ENCODE measurements at regions not wholly inside any gene's neighbourhood (a gene's known extent, or its start where the extent isn't known, plus 50 kb on each side); places are given as distances from the start of the nearest gene placed in this dataset.
"Not testable (repeated sequence)": the region's sequence is repeated elsewhere in the genome, so short reads cannot be mapped to it uniquely, and the experiment has no call there.

DNA sequence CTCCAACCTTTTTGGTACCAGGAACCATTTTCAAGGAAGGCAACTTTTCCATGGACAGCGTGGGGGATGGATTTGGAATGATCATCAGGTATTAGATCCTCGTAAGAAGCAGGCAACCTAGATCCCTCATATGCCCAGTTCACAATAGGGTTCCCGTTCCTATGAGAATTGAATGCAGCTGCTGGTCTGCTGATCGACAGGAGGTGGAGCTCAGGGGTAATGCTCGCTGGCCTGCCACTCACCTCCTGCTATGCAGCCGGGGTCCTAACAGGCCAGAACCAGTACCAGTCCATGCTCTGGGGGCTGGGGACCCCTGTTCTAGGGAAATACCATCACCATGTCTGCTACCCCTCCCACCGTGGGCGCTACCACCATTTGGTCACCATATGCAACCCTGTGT, 167.2 kb upstream of the NBPF19 start:
- H3K4me3 ChIP-seq (ENCODE audit: low read depth, low read length); DNase-seq (ENCODE audit: low read depth); in situ Hi-C loops (cut with HindIII; ENCODE audit: low sequenced_read_pairs): not testable (repeated sequence)

DNA sequence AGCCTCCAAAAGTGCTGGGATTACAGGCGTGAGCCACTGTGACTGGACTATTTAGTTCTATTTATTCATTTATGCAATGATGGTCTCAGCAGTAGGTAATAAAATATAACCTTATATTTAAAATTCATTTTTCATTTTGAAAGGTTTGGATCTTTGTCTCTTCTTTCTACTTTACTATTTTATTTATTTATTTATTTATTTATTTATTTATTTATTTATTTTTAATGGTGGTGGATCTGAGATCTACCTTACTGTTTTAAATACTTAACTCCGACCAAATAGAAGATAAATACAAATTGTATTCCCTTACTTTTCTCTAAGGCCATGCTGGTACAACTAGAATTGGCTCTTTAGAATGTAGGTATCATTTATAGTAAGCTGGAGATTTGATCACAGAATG, 159.9 kb upstream of the NBPF19 start:
- DNase-seq (ENCODE audit: low read depth); in situ Hi-C loops (cut with HindIII; ENCODE audit: low sequenced_read_pairs): not testable (repeated sequence)

DNA sequence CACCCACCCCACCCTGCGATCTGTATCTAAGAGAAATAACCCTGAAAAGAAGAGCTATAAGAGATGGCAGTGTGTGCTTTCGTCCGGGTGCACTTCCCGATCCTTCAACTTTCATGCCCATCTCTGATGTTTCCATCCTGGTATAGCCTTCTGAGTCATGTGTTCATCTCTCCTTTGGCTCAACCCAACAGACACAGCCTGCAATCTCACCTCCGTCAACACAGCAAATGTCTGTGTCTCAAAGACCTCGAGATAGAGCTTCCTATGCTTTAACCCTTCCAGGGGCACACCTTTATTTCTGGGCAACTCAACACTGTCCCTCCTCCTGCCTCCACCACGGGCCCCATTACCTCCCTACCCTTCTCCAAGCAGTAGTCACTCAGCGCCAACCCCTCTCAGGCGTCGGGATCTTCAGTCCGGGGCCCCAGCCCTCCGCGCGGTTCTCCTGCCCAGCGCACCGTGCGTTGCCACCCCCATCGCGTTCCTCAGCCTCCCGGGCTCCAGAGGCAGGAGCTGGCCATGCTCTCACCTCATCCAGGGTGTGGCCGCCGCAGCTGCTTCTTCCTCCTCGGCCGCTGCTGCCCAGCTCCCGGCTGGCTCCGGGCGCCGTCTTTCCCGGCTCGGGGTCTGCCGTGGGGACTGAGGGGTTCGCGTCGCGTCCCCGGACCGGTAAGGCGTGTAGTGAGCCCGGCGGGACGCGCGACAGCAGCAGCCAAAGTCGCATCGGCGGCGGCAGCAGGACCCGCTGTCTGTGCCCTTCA, 153.7 kb upstream of the NBPF19 start:
- DNase-seq (ENCODE audit: low read depth); H3K4me3 ChIP-seq (ENCODE audit: low read depth, low read length); in situ Hi-C loops (cut with HindIII; ENCODE audit: low sequenced_read_pairs): not testable (repeated sequence)

More for the DNA sequence above, 159.9 kb upstream of the NBPF19 start:
- not testable (repeated sequence) for H3K4me3 ChIP-seq (ENCODE audit: low read depth, low read length)

DNA sequence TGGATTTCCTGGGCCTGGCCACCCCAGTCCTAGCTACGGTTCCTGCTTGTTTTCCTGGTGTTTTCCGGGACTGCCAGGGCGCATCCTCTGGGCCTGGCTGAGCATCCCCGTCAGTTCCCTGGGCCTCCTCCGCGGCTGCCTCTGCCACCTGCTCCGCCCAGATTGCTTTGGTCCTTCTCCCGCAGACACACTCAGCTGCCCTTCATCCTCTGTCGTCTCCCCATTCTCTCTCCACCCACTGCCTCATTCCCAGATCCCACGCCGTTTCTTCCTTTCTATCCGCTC, 153.2 kb upstream of the NBPF19 start:
- DNase-seq (ENCODE audit: low read depth); in situ Hi-C loops (cut with HindIII; ENCODE audit: low sequenced_read_pairs); H3K4me3 ChIP-seq (ENCODE audit: low read depth, low read length): not testable (repeated sequence)

DNA sequence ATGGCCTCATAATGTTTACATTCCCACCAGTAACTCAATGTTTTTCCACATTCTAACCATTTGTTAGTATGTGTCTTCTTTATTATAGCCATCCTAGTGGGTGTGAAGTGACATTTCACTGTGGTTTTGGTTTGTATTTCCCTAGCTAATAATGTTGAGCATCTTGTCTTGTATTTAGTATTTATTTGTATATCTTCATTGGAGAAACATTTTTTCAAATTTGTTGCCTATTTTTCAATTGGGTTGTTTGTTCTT, 144.8 kb upstream of the NBPF19 start:
- in situ Hi-C loops (cut with HindIII; ENCODE audit: low sequenced_read_pairs); DNase-seq (ENCODE audit: low read depth); H3K4me3 ChIP-seq (ENCODE audit: low read depth, low read length): not testable (repeated sequence)

DNA sequence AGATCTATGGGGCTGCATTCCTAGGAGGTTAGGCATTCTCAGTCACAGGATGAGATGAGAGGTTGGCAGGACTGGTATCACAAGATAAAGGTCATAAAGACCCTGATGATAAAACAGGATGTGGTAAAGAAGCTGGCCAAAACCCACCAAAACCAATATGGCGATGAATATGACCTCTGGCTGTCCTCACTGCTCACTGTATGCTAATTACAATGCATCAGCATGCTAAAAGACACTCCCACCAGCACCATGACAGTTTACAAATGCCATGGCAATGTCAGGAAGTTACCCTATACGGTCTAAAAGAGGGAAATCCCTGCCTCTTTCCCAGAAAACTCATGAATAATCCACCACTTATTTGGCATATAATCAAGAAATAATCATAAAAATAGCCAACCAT, 138.8 kb upstream of the NBPF19 start:
- DNase-seq (ENCODE audit: low read depth); in situ Hi-C loops (cut with HindIII; ENCODE audit: low sequenced_read_pairs); H3K4me3 ChIP-seq (ENCODE audit: low read depth, low read length): not testable (repeated sequence)

DNA sequence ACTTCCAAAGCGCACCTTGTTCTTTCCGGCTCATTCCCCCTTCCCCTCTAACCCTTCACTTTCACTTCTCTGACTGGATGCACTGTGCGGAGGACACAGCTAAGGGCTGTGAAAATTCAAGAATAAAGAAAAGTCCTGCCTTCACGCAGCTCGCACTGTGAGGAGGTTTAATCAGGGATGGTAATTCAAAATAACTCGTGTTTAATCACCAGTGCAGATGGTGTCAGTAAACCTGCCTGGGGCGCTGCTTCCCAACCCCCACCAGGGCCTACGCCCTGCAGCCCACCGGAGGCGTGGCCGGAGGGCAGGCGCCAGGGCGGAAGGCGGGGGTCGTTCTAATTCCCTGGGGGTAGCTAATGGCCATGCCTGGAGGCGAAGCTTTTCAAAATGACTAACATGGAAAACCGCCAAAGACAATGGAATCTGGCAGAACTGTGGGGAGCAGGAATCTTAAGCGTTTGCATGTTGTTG, 136.6 kb upstream of the NBPF19 start:
- in situ Hi-C loops (cut with HindIII; ENCODE audit: low sequenced_read_pairs); H3K4me3 ChIP-seq (ENCODE audit: low read depth, low read length); DNase-seq (ENCODE audit: low read depth): not testable (repeated sequence)

DNA sequence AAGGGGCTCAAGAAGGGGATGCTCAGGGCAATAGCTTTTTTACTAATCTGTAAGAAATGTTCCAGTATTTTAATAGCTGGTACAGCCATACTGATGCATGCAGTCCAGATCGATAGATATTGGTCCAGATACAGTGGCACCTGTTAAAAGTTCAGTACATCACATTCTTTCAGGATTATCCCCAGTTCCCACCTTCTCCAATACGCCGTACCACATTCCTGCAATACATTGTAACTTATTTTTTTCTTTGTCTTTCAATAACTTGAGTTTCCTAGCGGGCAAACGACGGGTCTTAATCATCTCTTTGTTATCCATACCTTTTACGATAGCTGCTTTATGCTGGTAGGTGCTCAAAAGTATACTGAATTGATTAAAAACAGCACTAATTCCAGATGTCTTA, 136.1 kb upstream of the NBPF19 start:
- in situ Hi-C loops (cut with HindIII; ENCODE audit: low sequenced_read_pairs); DNase-seq (ENCODE audit: low read depth); H3K4me3 ChIP-seq (ENCODE audit: low read depth, low read length): not testable (repeated sequence)

DNA sequence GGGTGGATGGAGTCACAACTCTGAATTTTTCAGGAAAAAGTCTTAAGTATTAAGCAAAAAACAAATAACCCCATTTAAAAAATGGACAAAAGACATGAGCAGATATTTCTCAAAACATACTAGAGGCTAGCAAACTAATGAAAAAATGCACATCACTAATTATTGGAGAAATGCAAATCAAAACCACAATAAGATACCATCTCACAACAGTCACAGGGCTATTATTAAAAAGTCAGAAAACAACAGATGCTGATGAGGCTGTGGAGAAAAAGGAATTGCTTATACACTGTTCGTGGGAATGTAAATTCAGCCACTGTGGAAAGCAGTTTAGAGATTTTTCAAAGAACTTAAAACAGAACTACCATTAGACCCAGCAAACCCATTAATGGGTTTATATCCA, 125.4 kb upstream of the NBPF19 start:
- DNase-seq (ENCODE audit: low read depth); in situ Hi-C loops (cut with HindIII; ENCODE audit: low sequenced_read_pairs); H3K4me3 ChIP-seq (ENCODE audit: low read depth, low read length): not testable (repeated sequence)

DNA sequence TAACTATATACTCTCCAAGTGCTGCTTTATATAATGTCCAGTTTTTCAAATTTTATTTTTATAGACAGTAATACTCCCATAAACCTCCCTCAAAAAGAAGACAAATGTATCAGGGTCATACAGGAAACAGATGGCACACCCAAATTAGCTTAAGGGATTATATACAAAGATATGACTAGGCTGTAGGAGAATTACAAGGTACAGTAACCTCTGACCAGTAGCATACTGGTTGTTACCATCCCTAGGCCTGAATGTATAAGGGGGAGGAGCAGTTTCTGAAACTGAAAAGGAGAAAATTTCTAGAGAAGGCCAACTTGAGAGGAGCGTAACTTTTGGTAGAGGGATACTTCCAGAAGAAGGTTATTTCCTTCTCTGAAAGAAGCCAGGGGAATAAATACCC, 122.6 kb upstream of the NBPF19 start:
- DNase-seq (ENCODE audit: low read depth); in situ Hi-C loops (cut with HindIII; ENCODE audit: low sequenced_read_pairs); H3K4me3 ChIP-seq (ENCODE audit: low read depth, low read length): not testable (repeated sequence)

DNA sequence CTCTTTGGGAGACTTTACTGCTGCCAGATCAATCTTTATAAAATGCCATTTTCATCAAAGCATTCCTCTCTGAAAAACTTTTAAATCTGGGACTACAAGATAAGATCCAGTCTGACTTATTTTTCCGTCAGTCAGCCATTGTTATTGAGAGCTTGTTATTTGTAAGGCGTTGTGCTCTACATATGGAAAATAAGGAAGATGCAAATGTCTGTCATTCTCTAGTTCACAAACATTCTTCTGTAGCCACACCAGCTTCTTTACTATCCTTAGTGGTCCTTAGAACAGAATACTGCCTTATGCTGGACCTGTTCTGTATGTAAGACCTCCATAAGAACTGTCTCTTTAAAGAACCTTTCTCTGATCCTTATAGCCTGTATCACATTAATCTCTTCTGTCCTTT, 120.3 kb upstream of the NBPF19 start:
- DNase-seq (ENCODE audit: low read depth); in situ Hi-C loops (cut with HindIII; ENCODE audit: low sequenced_read_pairs); H3K4me3 ChIP-seq (ENCODE audit: low read depth, low read length): not testable (repeated sequence)

DNA sequence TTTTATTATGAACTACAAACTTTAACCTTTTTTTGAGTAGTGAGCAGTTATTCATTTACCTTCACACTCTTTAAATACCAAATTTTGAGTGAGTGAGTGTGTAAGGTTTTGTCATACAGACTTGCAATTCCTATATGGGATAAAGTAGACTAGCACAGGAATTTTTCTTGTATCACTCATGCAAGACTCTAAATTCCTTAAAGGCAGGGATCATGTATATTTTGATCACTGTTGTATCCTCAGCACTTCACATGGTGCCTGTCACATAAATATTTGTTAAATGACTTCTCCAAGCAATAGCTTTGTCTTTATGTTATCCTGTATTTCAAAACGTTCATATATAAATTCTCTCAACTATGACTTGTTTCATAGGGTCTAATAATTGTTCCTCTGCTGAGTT, 119.1 kb upstream of the NBPF19 start:
- H3K4me3 ChIP-seq (ENCODE audit: low read depth, low read length); DNase-seq (ENCODE audit: low read depth); in situ Hi-C loops (cut with HindIII; ENCODE audit: low sequenced_read_pairs): not testable (repeated sequence)

DNA sequence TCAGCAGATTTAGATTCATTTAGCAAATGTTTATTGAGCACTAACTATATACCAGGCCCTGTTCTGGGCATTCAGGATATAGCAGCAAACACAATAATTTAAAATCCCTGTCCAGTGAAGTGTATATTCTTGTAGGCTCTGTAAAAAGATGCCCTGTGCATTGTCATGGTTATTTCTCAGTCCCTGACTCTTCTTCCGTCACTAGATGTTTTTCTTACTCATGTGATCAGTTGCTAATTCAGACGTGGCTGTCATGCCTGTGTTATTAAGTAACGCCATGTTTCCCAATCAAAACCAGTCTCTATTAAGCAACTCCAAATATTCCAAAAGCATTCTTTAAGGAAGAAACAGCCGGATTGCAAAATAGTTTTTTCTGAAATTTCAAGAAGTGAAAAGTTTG, 118.7 kb upstream of the NBPF19 start:
- DNase-seq (ENCODE audit: low read depth); in situ Hi-C loops (cut with HindIII; ENCODE audit: low sequenced_read_pairs); H3K4me3 ChIP-seq (ENCODE audit: low read depth, low read length): not testable (repeated sequence)

DNA sequence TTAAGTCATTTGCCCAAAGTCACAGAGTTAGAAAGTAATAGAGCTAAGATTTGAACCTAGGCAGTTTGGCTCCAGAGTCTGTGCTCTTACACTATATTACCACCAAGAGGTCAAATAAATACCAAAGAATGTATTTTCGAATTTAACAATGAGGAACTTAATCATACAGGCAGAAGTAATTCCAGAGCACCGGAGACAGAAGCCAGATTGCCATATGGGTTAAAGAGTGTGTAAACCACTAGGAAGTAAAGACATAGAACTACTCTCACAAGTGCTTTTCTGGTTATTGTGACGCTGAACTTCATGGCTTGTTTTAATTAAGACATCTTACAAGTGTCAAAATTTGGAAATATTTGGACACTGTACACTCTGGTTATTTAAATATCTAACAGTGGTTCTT, 114.5 kb upstream of the NBPF19 start:
- in situ Hi-C loops (cut with HindIII; ENCODE audit: low sequenced_read_pairs); DNase-seq (ENCODE audit: low read depth); H3K4me3 ChIP-seq (ENCODE audit: low read depth, low read length): not testable (repeated sequence)

DNA sequence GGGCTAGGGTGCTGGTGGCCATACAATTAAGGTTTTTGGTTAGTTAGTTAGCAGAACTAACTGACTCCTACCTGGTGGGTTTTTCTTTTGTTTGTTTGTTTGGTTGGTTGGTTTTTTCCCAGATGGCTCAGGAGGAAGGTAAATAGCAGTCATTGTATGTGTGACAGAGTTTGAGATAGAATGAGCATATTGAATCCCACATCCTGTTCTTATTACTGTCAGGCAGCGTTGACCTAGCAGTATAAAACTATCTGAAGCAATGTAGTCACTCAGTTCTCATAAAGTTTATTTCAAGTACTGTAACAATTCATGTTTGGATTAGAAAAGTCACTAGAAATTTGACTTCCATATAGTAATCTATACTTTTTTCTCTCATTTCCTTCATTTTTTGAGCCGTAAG, 113.5 kb upstream of the NBPF19 start:
- in situ Hi-C loops (cut with HindIII; ENCODE audit: low sequenced_read_pairs), result not testable (repeated sequence)

DNA sequence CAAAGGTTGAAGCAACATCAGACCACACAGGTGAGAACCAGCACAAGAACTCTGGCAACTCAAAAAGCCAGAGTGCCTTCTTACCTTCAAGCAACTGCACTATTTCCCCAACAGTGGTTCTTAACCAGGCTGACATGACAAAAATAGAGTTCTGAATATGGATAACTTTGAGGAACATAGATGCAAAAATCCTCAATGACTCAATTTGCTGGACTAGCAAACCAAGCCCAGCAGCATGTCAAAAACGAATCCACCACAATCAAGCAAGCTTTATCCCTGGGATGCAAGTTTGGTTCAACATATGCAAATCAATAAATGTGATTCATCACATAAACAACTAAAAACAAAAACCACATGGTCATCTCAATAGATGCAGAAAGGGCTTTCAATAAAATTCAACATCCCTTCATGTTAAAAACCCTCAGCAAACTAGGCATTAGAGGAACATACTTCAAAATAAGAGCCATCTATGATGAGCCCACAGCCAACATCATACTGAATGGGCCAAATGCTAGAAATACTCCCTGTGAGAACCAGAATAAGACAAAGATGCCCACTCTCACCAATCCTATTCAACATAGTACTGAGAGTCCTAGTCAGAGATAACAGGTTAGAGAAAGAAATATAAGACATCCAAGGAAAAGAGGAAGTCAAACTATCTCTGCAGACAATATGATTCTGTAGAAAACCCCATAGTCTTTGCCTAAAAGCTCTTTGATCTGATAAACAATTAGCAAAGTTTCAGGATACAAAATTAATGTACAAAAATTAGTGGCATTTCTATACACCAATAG, 110.5 kb upstream of the NBPF19 start:
- H3K4me3 ChIP-seq (ENCODE audit: low read depth, low read length); in situ Hi-C loops (cut with HindIII; ENCODE audit: low sequenced_read_pairs); DNase-seq (ENCODE audit: low read depth): not testable (repeated sequence)

More for the DNA sequence above, 113.5 kb upstream of the NBPF19 start:
- not testable (repeated sequence) for H3K4me3 ChIP-seq (ENCODE audit: low read depth, low read length); DNase-seq (ENCODE audit: low read depth)

DNA sequence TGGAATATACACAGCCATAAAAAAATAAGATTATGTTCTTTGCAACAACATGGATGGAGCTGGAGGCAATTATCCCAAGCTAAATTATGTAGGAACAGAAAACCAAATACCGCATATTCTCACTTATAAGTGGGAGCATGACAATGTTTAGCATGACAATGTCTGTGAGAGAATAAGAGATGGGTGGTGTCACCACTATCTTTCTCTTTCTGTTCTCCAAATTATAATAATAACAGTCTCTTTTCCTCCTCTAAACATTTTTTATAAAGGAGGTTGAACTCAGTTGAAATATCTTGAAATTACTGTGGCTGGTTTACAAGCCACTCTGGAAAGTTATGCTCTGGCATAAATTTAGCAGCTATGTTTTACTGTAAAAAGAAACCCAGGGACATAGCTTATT, 108.4 kb upstream of the NBPF19 start:
- DNase-seq (ENCODE audit: low read depth); H3K4me3 ChIP-seq (ENCODE audit: low read depth, low read length); in situ Hi-C loops (cut with HindIII; ENCODE audit: low sequenced_read_pairs): not testable (repeated sequence)

DNA sequence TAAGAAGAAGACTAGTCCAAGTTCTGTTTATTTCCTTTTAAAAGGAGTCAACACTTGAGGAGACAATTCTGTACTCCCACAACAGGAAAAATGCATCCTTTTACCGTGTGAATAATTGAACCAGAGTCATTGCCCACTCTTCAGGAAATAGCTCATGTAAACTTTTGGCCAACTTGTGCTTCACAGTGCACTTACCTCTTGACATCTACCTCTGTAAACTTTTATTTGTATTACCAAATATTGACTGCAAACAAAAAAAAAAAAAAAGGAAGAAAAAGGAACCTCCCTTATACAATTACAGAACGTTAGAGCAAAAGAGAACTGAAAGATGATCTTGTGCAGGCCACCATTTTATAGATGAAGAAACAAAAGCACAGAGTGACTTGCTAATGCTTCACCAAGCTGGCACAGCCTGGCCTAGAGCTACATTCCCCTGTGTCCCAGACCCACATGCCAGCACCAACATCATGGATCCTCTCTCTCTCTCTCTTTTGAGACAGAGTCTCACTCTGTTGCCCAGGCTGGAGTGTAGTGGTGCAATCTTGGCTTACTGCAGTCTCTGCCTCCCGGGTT, 107.3 kb upstream of the NBPF19 start:
- H3K4me3 ChIP-seq (ENCODE audit: low read depth, low read length); DNase-seq (ENCODE audit: low read depth); in situ Hi-C loops (cut with HindIII; ENCODE audit: low sequenced_read_pairs): not testable (repeated sequence)
